Astrocyte (in vitro differentiated cells and primary cell): ENCODE measurements at regions not wholly inside any gene's neighbourhood (a gene's known extent, or its start where the extent isn't known, plus 50 kb on each side); places are given as distances from the start of the nearest gene placed in this dataset.

Experiments used
- DNase-seq: peaks from one replicate; pipeline ENCODE4 v3.0.0-alpha.2; 2010; ENCODE audit warnings: low read depth
- FAIRE-seq: peaks from 2 replicates; lab custom pipeline; 2011; peaks lifted over from hg19 to GRCh38; lab: Jason Lieb, UNC
- H2AFZ ChIP-seq: 2 replicates; pipeline ENCODE4 v1.6.0; 2012; ENCODE audit warnings: low read depth, low read length, inconsistent platforms
- H3K27ac ChIP-seq: 2 replicates; pipeline ENCODE4 v1.5.1; 2011; ENCODE audit warnings: low read depth, low read length, inconsistent platforms
- H3K27me3 ChIP-seq: 2 replicates; pipeline ENCODE4 v1.6.0; 2011; ENCODE audit warnings: low read length, inconsistent platforms; ENCODE audit not compliant: insufficient read depth
- H3K36me3 ChIP-seq: 2 replicates; pipeline ENCODE4 v1.5.1; 2011; ENCODE audit warnings: low read length, inconsistent platforms; ENCODE audit not compliant: insufficient read depth
- H3K4me1 ChIP-seq: 2 replicates; pipeline ENCODE4 v1.5.1; 2011; ENCODE audit warnings: low read length, inconsistent platforms; ENCODE audit not compliant: insufficient read depth
- H3K4me2 ChIP-seq: 2 replicates; pipeline ENCODE4 v1.6.0; 2012; ENCODE audit warnings: low read length, inconsistent platforms
- H3K4me3 ChIP-seq: 2 replicates; pipeline ENCODE4 v1.5.1; 2011; ENCODE audit warnings: low read depth, mild to moderate bottlenecking, low read length, inconsistent platforms; ENCODE audit not compliant: insufficient read depth
- H3K79me2 ChIP-seq: 2 replicates; pipeline ENCODE4 v1.6.0; 2012; ENCODE audit warnings: mild to moderate bottlenecking, low read length, inconsistent platforms; ENCODE audit not compliant: insufficient read depth
- H3K9ac ChIP-seq: 2 replicates; pipeline ENCODE4 v1.6.0; 2012; ENCODE audit warnings: mild to moderate bottlenecking, low read length, inconsistent platforms
- H3K9me3 ChIP-seq: 2 replicates; pipeline ENCODE4 v1.5.1; 2012; ENCODE audit warnings: low read depth, mild to moderate bottlenecking, low read length, inconsistent platforms; ENCODE audit not compliant: insufficient read depth
- H4K20me1 ChIP-seq: 2 replicates; pipeline ENCODE4 v1.6.0; 2012; ENCODE audit warnings: low read length, inconsistent platforms; ENCODE audit not compliant: insufficient read depth
- H3K27ac Mint-ChIP-seq: one replicate; pipeline ENCODE4 v1.8.0; 2021; ENCODE audit warnings: mild to moderate bottlenecking, mixed read lengths; ENCODE audit not compliant: unreplicated experiment
- H3K27me3 Mint-ChIP-seq: one replicate; pipeline ENCODE4 v1.8.0; 2021; ENCODE audit warnings: low read depth, mixed read lengths; ENCODE audit not compliant: unreplicated experiment
- H3K36me3 Mint-ChIP-seq: one replicate; pipeline ENCODE4 v1.8.0; 2021; ENCODE audit warnings: low read depth, mixed read lengths; ENCODE audit not compliant: unreplicated experiment
- H3K4me1 Mint-ChIP-seq: one replicate; pipeline ENCODE4 v1.8.0; 2021; ENCODE audit warnings: low read depth, mixed read lengths; ENCODE audit not compliant: unreplicated experiment
- H3K4me3 Mint-ChIP-seq: one replicate; pipeline ENCODE4 v1.8.0; 2021; ENCODE audit warnings: mild to moderate bottlenecking, moderate library complexity, mixed read lengths; ENCODE audit not compliant: unreplicated experiment
- H3K9me3 Mint-ChIP-seq: one replicate; pipeline ENCODE4 v1.8.0; 2021; ENCODE audit warnings: mild to moderate bottlenecking, mixed read lengths; ENCODE audit not compliant: unreplicated experiment
- EZH2 ChIP-seq: IDR thresholded peaks from 2 replicates; pipeline ENCODE4 v1.6.1; 2012; ENCODE audit warnings: mild to moderate bottlenecking, low read length, inconsistent platforms; ENCODE audit not compliant: insufficient read depth
- TF ChIP-seq, protein P1 (sequence below): IDR thresholded peaks from 2 replicates; pipeline ENCODE4 v1.5.1; 2011; ENCODE audit warnings: low read depth, mild to moderate bottlenecking, inconsistent platforms, low read length, moderate library complexity; ENCODE audit not compliant: insufficient read depth

DNA sequence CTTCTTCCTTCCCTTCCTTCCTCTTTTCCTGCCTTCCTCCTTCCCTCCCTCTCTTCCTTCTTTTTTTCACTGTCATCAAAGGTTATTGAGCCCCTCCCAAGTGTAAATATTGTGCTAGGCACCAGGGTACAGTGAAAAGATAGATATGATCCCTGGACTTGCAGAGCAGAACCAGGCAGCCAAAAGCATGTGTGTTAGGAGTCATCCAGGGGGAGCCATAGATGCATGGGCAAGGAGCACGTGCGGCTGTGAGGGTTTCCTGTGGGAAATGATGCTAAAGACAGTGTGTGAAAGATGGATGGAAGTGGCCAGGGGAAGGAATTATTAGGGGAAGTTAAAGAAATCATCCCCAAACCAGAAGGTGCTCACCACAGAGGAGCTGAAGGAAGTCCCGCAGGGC is 65.2 kb downstream of the NR2F2 start:
- no peaks in the 10 kb centered on the region for H3K79me2 ChIP-seq
- no peak overlapping the region for H3K4me3 ChIP-seq
- no peaks in the 10 kb centered on the region for H3K27me3 ChIP-seq
- DNase-seq: no peak
- peaks cover 5% of the 10 kb centered on the region for H3K9me3 Mint-ChIP-seq
- no peak overlapping the region for H3K27ac ChIP-seq
- H3K4me1 ChIP-seq: no peaks in the 10 kb centered on the region
- no peaks in the 10 kb centered on the region for H3K36me3 ChIP-seq
- TF ChIP-seq, protein P1, sequence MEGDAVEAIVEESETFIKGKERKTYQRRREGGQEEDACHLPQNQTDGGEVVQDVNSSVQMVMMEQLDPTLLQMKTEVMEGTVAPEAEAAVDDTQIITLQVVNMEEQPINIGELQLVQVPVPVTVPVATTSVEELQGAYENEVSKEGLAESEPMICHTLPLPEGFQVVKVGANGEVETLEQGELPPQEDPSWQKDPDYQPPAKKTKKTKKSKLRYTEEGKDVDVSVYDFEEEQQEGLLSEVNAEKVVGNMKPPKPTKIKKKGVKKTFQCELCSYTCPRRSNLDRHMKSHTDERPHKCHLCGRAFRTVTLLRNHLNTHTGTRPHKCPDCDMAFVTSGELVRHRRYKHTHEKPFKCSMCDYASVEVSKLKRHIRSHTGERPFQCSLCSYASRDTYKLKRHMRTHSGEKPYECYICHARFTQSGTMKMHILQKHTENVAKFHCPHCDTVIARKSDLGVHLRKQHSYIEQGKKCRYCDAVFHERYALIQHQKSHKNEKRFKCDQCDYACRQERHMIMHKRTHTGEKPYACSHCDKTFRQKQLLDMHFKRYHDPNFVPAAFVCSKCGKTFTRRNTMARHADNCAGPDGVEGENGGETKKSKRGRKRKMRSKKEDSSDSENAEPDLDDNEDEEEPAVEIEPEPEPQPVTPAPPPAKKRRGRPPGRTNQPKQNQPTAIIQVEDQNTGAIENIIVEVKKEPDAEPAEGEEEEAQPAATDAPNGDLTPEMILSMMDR: no peak
- TF ChIP-seq EZH2: no peak
- H3K27me3 Mint-ChIP-seq: peaks cover 62% of the 10 kb centered on the region
- H4K20me1 ChIP-seq: no peaks in the 10 kb centered on the region
- H3K9ac ChIP-seq: no peak overlapping the region
- no peak overlapping the region for H3K4me3 Mint-ChIP-seq
- H3K9me3 ChIP-seq: no peaks in the 10 kb centered on the region
- H2AFZ ChIP-seq: no peak overlapping the region
- FAIRE-seq: no peak
- H3K4me2 ChIP-seq: no peak overlapping the region
- H3K36me3 Mint-ChIP-seq: no peaks in the 10 kb centered on the region
- H3K27ac Mint-ChIP-seq: no peak overlapping the region
- no peaks in the 10 kb centered on the region for H3K4me1 Mint-ChIP-seq

DNA sequence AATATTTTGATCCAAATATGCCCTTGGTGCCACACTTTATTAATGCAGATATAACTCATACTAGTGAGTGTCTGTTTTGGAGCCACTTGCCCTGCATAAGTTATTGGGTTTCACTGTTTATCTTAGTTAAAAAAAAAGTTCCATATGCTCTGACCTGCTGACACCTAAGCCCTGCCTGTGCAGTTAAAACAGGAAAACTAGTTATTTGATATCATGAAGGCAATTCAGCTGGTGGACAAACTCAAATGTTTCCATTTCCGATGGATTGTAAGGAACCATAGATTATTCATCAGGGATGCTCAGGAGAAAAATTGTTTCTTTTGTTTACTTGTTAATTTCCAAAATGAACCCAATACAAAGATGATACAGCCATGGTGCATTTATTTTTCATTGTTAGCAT is 68.3 kb downstream of the NR2F2 start:
- no peaks in the 10 kb centered on the region for H3K36me3 ChIP-seq
- DNase-seq: no peak
- H3K4me3 Mint-ChIP-seq: no peak overlapping the region
- no peaks in the 10 kb centered on the region for H3K4me1 Mint-ChIP-seq
- H3K27ac Mint-ChIP-seq: no peak overlapping the region
- no peaks in the 10 kb centered on the region for H3K36me3 Mint-ChIP-seq
- no peaks in the 10 kb centered on the region for H4K20me1 ChIP-seq
- no peak for FAIRE-seq
- no peak overlapping the region for H3K4me2 ChIP-seq
- peaks cover 3% of the 10 kb centered on the region for H3K9me3 Mint-ChIP-seq
- H3K27me3 ChIP-seq: no peaks in the 10 kb centered on the region
- no peak overlapping the region for H3K9ac ChIP-seq
- H3K27me3 Mint-ChIP-seq: peaks cover 65% of the 10 kb centered on the region
- H3K79me2 ChIP-seq: no peaks in the 10 kb centered on the region
- H3K4me1 ChIP-seq: no peaks in the 10 kb centered on the region
- H2AFZ ChIP-seq: no peak overlapping the region
- H3K9me3 ChIP-seq: no peaks in the 10 kb centered on the region
- TF ChIP-seq, protein P1: no peak
- TF ChIP-seq EZH2: no peak
- H3K4me3 ChIP-seq: no peak overlapping the region
- H3K27ac ChIP-seq: no peak overlapping the region

DNA sequence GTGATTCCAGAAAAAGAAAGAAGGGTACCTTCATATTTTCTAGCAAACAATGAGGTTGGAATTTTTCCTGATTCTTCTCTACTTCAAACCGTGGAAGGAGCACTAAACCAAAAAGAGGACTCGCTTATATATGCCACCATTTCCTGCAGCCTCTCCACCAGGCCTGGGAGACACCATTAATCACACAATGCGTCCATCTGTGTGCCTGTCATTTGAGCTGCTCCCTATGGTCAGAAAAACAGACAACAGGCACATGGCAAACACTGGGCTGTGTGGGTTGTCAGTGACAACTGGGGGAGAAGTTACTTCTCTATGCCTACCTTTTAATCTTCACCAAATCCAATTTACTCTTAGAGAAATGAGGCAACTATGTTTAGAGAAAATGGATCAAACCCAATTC is 71.9 kb downstream of the NR2F2 start:
- Histone ChIP-seq H3K27ac (no peak overlapping the region), H2AFZ (no peak overlapping the region), H3K9me3 (no peaks in the 10 kb centered on the region), H3K79me2 (no peaks in the 10 kb centered on the region), H3K36me3 (no peaks in the 10 kb centered on the region), H3K4me3 (no peak overlapping the region), H3K4me1 (no peaks in the 10 kb centered on the region), H3K9ac (no peak overlapping the region), H3K4me2 (no peak overlapping the region), H4K20me1 (no peaks in the 10 kb centered on the region), H3K27me3 (peaks cover 17% of the 10 kb centered on the region)
- Mint-ChIP-seq H3K27me3 (peaks cover 79% of the 10 kb centered on the region), H3K27ac (no peak overlapping the region), H3K4me1 (no peaks in the 10 kb centered on the region), H3K36me3 (no peaks in the 10 kb centered on the region), H3K9me3 (peaks cover 3% of the 10 kb centered on the region), H3K4me3 (no peak overlapping the region)
- no peak for TF ChIP-seq EZH2
- TF ChIP-seq, protein P1: no peak
- FAIRE-seq (no peak), DNase-seq (no peak)
